Forelimb muscle (tissue), 1 donor: ENCODE measurements at regions not wholly inside any gene's neighbourhood (a gene's known extent, or its start where the extent isn't known, plus 50 kb on each side); places are given as distances from the start of the nearest gene placed in this dataset.
"Not testable (repeated sequence)": the region's sequence is repeated elsewhere in the genome, so short reads cannot be mapped to it uniquely, and the experiment has no call there.

Experiments
- DNase-seq: peaks from one replicate; pipeline ENCODE4 v3.0.0-alpha.2; 2013; ENCODE audit warnings: low read depth

DNA sequence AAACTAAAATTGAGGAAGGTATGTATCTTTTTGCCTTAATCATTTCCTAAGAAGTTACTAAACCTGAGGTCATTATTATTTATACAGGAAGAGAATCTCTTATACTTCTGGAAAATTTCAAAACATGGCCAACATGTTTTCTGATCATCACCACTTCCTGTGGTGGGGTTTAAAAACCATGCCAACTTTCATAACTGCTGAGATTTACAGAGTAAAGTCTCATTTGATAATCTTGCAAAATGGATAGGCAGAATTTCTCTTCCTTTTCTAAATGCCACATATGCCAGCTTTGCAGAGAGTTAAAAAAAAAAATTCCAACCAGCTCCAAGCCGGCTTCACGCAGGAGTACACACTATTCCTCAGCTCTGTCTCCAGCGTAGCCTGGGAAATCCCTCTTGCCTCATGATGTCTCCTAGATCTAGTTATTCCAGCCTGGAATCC, 124.3 kb upstream of the SPRED1 start:
- DNase-seq, result no peak

DNA sequence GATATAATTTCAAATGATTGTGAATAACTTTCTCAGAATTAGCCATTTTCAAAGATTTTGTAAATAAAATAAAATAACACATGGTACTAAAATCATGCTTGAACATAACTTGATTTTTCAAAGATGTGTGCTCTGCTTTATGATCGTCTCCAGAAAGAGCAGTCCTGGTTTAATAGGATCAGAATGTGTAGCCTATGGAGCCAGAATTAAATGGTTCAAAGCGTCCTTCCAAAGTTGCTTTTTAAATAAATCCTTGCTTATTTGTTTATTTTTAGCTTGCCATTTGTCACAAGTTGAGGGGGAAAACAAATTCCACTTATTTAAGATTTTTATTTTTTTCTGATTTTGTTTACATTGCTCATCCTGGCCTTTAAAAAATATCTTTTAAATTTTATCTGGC, 123.7 kb upstream of the SPRED1 start:
- DNase-seq, result no peak

DNA sequence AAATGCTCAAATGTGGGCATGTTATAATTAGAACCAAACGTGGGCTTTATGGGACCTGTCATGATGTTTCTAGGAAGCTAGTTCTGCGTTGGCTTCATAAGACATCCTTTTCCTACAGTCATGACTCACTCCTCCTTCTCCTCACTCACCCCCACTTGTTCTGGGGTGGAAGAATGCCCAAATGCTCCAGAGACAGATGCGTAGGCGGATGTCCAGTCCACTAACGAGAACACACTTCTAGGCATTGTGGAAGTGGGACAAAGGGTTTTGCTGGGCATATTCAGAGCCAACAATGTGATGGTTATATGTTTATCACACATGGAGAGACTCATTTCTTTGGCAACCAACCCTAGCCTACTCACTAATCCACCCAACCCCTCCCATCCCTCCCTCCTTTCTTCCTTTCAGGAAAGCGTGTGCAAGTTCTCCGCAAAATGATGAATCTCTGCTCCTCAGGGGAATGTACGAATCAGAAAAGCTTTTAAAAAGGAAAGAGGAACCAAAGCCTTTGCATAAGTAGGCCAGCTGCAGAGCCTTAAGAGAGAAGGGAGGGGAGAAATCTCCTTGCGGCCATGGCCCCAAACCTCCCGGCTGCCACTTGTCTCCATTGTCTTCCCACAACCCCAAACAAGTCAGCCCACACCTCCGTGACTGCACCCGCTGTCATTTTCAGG, 123.0 kb upstream of the SPRED1 start:
- DNase-seq, result peak; percentile 97

GRCh38 chr15:38130205-38130567, 122.5 kb upstream of the SPRED1 start:
- no peak for DNase-seq

DNA sequence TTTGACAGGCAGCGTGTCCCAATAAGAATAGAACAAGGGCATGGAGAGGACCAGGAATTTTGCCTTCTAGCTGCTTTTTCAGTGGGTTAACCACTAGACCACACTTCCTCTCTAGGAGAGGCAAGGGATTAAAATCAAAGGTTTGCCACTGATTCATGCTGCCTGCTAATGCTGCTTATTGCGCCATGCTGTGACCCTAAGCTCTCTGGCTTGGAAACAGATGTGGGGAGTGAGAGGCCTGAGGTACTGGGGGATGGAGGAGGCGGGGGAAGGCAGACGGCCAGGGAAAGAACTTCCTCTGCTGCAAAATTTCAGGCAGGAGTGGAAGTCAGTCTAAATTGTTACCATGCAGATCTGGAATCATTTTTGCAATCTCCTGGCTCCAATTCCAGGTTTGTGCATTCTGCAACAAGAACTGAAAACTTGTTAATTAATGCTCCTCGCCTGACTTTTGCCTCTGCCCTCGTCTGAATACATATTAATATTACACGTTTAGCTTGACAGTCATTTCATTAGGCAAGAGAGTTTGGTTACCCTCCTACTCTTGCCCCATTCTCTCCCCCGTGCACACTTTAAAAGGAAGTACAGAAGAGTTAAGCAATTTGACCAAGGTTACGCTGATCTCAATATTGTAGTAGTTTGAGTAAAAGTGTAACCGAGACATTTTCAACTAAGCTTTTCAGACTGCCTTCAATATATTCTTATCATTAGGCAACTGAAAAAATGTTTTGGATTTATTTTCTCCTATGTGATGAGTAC, 121.7 kb upstream of the SPRED1 start:
- DNase-seq, result peak; percentile 74

DNA sequence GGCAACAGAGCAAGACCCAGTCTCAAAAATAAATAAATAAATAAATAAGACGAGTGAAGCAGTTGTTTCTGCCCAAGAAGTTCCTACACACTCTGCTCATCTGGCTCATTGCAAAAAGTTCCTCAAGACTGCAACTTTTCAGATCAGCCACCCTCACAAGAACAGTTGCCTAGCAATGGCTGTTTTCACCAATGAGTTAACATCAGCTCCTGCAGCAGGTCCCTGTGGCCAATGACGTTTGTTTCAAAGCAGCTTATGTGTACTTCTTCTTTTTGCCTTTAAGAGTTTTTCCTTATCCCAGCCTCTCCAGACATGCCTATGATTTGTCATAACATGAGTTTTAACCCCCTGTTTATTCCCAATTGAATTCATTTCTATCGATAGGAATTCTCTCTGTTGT, 118.4 kb upstream of the SPRED1 start:
- no peak for DNase-seq

DNA sequence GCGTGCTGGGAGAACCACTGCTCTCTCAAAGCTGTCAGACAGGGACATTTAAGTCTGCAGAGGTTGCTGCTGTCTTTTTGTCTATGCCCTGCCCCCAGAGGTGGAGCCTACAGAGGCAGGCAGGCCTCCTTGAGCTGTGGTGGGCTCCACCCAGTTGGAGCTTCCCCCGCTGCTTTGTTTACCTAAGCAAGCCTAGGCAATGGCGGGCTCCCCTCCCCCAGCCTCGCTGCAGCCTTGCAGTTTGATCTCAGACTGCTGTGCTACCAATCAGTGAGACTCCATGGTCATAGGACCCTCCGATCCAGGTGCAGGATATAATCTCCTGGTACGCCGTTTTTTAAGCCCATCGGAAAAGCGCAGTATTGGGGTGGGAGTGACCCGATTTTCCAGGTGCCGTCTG, 110.4 kb upstream of the SPRED1 start:
- not testable (repeated sequence) for DNase-seq

DNA sequence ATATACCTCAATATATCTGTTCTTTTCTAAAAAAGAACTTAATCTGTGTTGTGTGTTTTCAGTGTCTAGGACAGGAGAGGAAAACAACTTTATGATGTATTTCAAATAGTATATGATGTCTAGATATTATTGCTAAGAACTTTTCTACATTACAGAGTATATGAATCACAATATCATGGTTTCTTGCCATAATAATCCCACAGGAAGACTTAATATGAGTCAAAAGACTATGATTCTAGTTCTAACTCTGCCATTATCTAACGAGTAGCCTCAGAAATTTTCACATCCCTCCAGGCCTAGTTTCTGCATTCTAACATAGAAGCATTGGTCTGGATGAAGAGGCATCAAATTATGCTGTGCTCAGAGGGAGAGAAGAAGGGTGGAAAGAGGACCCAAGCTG, 107.7 kb upstream of the SPRED1 start:
- no peak for DNase-seq

DNA sequence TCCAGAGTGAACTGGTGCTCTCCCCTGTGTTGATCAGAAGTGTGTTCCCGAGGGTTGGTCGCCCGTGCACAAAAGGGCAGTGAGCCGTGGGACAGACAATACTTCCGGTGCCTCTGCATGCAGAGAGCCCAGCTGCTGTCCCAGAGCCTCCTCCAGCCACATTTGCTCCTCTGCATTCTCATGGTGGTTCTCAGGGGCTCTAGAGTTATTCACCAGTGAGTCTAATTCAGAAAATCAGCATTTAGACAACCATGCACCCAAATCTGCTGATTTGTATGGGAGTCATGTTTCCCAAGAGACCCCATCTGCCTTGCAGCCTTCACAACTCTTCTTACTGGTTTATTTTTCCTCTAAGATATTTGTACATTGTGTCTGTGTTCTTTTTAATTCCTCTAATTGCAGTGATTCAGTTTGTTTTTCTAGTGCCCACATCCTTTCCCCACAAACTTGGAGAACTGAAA, 107.0 kb upstream of the SPRED1 start:
- no peak for DNase-seq

DNA sequence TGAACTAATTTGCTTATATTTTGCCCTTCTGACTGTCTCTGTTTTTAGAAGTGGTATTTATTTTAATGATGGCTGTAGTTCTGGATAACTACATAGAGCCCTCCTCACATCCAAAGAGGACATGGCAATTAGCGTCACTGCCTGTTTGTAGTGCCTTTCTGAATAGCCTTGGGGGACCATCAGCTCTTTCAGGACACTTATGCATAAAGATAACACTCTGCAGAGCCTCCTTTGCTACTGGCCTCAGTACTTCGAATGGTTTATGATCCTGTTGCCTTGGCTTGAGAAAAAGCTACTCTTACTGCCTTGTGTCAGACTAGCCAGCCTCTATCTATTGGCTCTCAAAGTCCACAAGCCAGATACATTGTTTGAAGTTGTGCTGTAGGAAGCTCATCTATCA, 105.4 kb upstream of the SPRED1 start:
- no peak for DNase-seq

- DNase-seq, result no peak
These were observed 104.2 kb upstream of the SPRED1 start for GRCh38 chr15:38148471-38148870.

DNA sequence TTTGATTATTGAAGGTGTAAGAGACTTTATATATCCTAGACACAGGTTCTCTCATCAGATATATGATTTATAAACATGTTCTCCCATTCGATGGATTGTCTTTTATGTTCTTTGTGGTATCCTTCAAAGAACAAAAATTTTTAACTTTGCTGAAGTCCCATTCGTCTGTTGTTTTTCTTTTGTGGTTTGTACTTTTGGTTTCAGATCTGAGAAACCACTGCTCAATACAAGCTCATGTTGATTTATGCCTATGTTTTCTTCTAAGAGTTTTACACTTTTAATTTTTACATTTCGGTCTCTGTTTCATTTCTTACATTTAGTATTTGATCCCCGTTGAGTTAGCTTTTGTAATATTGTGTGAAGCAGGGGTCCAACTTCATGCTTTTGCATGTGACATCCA, 103.3 kb upstream of the SPRED1 start:
- DNase-seq, result no peak

DNA sequence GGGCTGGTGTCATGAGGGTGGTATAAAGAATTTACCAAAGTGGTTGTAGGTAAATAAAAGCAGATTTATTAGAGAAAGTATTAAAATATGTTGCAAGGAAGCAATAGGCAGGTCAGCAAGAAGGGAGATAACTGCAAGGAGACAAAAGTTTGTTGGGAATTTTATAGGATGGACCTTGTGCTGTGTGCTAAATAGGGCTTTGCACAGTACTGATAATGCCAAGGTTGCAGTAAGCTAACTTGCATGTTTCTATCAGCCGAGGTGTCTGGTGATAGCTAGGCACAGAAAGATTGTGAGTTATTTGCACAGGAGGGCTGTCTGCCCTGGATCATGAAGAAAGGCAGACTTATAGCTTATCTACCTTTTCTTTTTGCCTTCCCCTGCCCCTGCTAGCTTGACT, 102.5 kb upstream of the SPRED1 start:
- no peak for DNase-seq

DNA sequence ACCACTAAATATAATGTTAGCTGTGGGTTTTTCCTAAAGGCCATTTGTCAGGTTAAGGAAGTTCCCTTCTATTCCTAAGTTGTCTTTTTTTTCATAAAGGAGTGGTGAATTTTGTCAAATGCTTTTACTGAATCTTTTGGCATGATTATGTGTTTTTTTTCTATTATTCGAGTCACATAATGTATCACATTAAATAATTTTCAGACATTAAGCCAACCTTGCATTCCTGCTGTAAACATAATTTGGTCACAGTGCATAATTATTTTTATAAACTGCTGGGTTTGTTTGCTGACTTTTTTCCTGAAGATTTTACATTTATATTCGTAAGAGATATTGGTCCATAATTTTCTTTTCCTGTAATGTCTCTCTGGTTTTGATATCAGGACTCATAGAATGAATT, 101.8 kb upstream of the SPRED1 start:
- DNase-seq, result no peak

DNA sequence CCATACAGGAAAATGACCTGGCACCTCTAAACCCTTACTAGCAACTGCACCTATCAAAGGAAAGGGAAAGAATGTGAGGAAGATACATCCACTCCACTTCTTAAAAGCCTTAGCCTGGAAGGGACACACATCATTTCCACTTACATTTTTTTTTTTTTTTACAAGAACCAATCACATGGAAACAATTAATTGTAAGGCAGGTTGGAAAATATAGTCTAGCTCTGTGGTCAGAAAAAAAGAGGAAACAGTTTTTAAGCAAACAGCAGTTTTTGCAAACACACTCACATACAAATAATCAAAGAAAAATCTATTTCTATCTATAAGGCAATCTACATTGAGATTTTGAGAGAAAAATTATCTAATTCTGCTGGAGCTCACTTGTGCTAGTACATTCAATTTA, 98.9 kb upstream of the SPRED1 start:
- no peak for DNase-seq

DNA sequence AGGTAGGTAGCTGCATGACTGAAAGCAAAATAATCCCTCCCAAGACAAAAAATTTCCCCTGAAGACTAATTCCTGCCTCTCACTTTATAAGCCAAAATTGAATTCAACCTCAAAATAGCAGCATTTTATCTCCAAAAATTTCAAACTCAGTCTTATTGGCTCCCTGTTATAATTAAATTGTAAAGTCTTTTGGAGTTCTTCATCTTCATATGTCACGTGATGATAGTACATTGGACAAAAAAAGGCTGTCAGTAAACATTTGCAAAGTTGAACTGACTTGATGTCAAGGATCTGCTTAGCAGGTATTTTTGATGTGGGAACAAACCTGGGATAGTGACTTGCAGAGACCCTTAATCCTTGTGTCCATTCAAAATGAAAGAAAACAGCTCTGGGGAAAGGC, 98.4 kb upstream of the SPRED1 start:
- no peak for DNase-seq

DNA sequence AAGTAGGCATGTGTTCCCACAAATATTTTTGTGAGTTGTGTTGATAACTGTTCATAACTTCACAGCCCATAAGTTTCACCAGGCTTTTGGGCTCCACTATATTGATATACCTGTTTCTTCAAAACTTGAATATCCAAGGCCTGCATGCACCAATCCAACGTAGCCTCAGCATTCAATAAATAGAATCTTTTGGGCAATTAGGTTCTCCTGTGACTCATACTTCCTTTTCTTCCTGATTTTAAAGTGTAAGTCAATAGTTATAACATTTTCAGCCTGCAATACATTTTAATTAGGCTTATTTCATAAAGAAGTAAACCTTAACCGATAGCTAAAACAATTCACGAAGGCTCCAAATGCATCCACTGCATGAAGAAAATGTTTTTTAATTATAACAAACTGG, 97.8 kb upstream of the SPRED1 start:
- no peak for DNase-seq

DNA sequence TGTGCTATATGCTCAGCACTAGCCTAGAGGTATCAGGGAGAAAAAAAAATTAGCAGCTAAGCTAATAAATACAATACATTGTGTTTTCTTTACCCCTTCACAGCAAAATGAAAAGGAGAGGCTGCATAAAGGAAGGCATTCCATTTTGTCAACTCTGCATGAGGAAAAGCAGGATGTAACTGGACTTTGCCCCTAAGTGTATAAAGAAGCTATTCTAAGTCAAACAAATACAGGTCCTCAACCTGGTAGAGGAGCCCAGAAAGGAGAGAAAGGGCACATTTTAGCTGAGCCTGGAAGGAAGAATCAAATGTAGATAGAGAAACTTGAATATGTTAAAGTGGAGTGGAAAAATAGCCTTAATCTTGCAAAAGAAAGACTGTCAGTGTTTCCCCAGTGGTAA, 89.0 kb upstream of the SPRED1 start:
- DNase-seq, result no peak

GRCh38 chr15:38164061-38164460, 88.6 kb upstream of the SPRED1 start:
- DNase-seq, result no peak

DNA sequence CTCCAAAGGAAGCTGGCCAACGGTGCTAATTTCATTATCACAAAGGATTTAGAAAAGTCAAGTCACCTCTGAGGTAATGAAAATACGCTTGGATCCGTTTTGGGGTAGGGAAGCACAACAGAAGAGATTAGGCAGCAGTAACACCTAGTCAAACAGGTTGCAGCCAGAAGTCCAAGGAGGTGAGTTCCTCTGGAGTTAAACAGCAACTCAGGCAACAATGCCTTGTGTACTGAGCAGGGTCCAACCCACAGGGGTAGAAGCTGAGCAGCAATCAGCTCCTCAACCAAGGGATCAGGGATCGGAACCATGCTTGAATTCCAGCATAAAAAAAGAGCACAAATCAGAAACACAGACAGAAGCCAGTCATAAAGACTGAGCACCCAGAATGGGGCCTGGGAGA, 88.1 kb upstream of the SPRED1 start:
- DNase-seq, result no peak

- DNase-seq, result no peak
These were observed 84.1 kb upstream of the SPRED1 start for GRCh38 chr15:38168467-38169070.

GRCh38 chr15:38171973-38172372, 80.7 kb upstream of the SPRED1 start:
- DNase-seq, result no peak

GRCh38 chr15:38174691-38175090, 77.9 kb upstream of the SPRED1 start:
- no peak for DNase-seq
